NCI-H1105 treated with DMSO at 0.1 percent for 48 hours (cell line): ENCODE measurements at regions not wholly inside any gene's neighbourhood (a gene's known extent, or its start where the extent isn't known, plus 50 kb on each side); places are given as distances from the start of the nearest gene placed in this dataset.
"Not testable (repeated sequence)": the region's sequence is repeated elsewhere in the genome, so short reads cannot be mapped to it uniquely, and the experiment has no call there.

ENCODE experiments used
- DNase-seq: peaks from one replicate; lab custom pipeline; 2025; lab: John Stamatoyannopoulos, UW

GRCh38 chr14:27799066-27800028 lies 967.2 kb upstream of the FOXG1 start:
- not testable (repeated sequence) for DNase-seq

DNA sequence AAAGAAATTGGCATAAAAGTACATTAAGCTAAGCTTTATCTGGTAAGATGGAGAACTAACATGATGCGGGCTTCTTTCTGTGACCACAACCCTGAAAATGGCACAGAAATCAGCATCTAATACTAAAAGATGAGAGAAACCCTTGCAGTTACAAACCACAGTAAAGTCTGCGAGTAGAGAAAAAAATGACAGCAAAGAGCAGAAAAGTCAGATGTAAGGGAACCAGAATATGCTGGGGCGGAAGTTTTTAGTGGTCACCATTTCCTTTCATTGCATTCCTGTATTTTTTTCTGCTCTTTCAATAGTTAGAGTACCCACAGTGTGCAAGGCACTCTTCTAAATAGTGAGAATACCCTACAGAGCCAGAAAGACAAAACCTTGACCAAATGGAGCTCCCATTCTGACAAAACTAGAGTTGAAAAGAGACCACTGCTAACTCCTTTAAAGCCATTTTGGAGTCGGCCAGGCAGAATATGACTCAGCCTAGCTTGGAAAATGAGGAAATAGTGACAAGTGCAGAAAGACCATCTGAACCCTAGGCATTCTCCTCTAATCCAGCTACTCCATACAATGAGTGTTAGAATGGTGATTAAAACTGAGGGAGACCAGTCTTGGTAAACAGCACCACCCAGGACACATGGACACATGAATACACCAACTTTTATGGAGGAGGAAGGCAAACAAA lies 948.7 kb upstream of the FOXG1 start:
- DNase-seq, result not testable (repeated sequence)

DNA sequence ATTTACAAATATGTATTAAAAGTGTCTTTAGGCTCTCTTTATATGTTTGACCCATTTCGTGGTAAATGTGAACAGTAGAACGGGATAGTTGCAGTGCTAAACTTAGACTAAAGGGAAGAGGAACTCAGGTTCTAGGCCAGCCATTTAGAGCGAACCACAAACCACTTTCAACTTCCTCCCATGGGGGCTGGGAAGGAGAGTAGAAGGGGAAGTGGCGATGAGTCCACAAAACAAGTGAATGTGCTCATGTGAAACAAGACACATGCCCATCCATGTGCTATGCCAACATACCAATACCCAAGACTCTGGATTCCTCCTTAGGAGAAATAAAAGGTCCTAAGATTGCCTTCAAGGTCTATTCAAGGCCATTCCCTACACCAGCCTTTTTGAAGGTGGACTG lies 940.4 kb upstream of the FOXG1 start:
- DNase-seq, result not testable (repeated sequence)

DNA sequence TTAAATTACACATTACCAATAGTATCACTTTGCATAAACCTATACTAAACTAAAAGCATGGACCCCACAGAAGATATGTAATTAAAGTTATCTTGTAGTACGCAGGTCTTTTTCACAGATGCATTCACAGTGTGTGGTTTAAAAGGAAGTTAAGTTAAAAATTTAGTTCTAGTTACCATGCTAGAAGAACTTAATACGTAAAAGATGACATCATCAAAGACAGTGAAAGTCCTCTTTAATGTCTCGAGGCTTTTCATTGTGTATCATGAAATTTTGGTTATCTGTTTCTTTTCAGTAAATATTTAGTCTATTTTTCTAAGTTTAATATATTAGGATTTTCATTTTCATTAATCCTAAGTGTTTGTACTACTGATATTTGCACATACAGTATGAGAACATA lies 934.6 kb upstream of the FOXG1 start:
- DNase-seq, result not testable (repeated sequence)

DNA sequence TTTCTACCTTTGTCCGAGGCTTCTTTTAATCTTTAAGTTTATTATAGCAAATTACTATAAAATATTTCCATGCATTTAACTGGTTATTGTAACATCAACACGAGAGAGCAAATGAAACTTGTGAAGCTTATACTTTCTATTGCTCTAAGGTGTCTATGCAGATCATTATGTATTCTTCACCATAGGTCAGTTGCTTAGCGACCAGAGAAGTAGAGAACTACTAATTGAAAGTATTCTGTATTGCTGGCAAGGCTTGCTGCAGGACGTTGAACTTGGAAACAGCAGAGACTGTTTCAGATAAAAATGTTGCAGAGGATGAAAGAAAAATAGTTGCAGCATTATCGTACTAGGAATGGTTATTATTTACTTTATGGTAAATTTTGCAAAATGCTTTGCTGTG lies 933.6 kb upstream of the FOXG1 start:
- DNase-seq, result not testable (repeated sequence)

DNA sequence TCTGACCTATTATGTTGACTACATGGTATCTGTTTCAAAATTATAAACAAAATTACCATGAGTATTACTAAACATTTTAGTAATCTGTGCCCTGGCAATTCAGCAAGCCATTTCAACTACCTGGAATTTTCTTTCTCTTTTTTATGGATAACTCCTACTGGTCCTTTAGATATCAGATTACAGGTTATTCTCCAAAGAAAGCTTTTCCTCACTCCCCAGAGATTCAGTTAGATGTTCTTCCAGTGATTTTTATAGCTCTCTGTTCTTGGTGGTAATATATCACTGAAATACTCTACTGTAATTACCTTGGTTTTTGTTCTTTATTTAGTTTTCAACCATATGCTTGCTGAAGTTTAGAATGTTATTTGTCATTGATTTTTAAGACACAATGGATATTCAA lies 930.2 kb upstream of the FOXG1 start:
- peak; percentile 67 for DNase-seq

- DNase-seq, result no peak
Measured at GRCh38 chr14:27845241-27845850, 921.2 kb upstream of the FOXG1 start.

DNA sequence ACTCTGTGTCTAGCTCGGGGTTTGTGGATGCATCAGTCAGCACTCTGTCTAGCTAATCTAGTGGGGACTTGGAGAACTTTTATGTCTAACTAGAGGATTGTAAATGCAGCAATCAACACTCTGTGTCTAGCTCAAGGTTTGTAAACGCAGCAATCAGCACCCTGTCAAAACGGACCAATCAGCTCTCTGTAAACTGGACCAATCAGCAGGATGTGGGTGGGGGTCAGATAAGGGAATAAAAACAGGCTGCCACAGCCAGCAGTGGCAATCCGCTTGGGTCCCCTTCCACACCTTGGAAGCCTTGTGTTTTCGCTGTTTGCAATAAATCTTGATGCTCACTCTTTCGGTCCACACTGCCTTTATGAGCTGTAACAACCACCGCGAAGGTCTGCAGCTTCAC lies 920.7 kb upstream of the FOXG1 start:
- DNase-seq, result no peak

- not testable (repeated sequence) for DNase-seq
Measured at GRCh38 chr14:27847480-27847879, 919.1 kb upstream of the FOXG1 start.

DNA sequence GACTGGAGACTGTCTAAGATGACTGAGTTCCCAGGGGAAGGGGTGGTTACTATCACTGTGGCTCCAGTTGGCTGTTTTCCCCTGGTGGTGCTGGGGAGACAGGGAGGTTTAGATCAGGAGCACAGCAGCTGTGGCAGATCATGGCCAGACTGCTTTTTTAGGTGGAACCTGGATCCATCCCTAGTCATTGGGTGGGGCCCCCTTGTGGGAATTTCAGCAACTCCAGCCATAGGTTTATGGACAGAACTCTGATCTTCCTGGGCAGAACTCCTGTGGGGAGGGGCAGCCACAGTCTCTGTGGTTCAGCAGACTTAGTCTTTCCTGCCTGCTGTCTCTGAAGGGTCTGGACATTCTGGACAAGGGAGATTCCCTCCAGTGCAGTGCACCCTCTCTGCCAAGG lies 917.4 kb upstream of the FOXG1 start:
- DNase-seq, result not testable (repeated sequence)

- DNase-seq, result no peak
Measured at GRCh38 chr14:27862684-27863083, 903.9 kb upstream of the FOXG1 start.

- no peak for DNase-seq
Measured at GRCh38 chr14:27863166-27863565, 903.4 kb upstream of the FOXG1 start.

DNA sequence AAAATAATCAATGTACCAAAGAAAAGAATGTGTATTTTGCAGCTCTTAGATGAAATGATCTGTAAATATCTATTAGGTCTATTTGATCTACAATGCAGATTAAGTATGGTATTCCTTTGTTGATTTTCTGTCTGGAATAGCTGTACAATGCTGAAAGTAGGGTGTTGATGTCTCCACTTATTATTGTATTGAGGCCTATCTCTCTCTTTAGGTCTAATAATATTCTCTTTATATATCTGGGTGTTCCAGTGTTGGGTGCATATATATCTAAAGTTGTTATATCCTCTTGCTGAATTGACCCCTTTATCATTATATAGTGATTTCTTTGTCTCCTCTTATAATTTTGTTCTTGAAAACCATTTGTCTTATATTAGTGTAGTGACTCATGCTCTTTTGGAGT lies 885.5 kb upstream of the FOXG1 start:
- DNase-seq, result no peak

GRCh38 chr14:27881646-27882045 lies 884.9 kb upstream of the FOXG1 start:
- no peak for DNase-seq

DNA sequence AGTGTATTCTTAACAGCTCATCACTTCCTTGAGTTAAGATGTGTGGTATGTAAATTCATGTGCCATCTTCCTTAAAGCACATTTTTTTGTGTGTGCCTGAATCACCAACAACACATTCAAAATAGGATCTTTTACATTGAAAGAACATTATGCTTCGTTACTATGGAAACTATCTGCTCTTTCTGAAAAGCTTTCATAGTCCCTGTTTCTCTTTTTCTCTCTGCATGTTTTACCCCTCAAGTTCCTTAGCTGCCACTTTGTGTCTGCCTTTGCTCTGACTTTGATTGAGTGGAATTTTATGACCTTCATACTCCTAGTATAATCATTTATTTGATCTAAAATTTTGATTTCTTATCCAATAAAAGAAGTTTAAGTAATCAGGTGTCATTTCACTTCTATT lies 880.3 kb upstream of the FOXG1 start:
- no peak for DNase-seq

DNA sequence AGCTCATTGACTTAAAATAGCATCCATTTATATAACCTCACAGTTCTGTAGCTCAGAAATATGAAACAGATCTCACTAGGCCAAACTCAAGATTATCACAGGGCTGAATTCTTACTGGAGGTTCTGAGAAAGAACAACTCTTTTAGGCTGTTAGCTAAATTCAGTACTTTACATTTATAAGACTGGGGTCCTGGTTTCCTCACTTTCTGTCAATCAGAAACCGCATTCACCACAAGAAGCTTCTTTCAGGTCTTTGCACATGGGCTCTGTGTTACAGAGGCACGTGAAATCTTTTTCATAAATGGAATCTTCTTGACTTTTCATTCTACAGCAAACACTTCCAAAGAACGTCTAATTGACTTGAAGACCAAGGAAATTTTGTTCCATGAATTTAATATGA lies 876.3 kb upstream of the FOXG1 start:
- DNase-seq, result no peak

DNA sequence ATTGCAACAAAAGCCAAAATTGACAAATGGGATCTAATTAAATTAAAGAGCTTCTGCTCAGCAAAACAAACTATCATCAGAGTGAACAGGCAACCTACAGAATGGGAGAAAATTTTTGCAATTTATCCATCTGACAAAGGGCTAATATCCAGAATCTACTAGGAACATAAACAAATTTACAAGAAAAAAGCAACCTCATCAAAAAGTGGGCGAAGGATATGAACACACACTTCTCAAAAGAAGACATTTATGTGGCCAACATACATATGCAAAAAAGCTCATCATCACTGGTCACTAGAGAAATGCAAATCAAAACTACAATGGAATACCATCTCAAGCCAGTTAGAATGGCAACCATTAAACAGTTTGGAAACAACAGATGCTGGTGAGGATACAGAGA lies 858.1 kb upstream of the FOXG1 start:
- not testable (repeated sequence) for DNase-seq

DNA sequence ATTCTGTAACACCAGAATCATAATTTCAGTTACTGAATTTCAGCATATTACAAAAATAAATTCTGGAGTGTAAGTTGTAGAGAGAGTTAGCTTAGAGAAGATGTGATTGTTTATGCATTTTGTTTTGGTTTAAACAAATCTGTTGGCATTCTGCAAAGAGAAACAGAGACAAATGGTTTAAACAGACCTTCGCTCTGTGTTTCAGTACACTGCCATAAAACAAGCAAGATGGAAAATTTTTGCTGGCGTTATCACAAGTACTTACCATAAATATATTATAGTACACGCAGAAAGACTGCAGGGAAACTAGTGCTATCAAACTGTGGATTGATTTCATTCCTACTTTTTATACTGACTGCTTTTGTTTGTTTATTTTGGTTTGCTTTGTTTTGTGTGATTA lies 850.3 kb upstream of the FOXG1 start:
- DNase-seq, result peak; percentile 27

- DNase-seq, result no peak
Measured at GRCh38 chr14:27917896-27918295, 848.7 kb upstream of the FOXG1 start.

DNA sequence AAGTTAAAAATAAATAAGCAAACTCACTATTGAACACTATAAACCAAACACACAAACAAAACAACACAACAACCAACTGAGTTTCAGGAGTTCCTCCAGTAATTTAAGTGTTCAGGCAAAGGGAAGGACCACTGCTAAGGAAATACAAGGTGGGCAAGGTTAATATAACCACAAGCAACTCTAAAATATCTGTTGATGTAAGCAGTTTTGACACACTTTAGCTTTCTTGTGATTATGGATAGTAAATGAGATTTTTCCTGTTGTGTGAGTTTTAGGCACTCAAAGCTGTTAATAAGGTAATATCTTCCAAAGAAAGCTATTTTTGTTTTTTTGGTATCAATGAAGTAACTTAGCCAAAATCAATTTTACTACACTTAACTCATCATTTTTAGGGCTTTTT lies 839.1 kb upstream of the FOXG1 start:
- no peak for DNase-seq

- peak; percentile 59 for DNase-seq
Measured at GRCh38 chr14:27929797-27930347, 836.7 kb upstream of the FOXG1 start.

- DNase-seq, result no peak
Measured at GRCh38 chr14:27938392-27938791, 828.2 kb upstream of the FOXG1 start.

- no peak for DNase-seq
Measured at GRCh38 chr14:27945512-27945911, 821.1 kb upstream of the FOXG1 start.
